RCC 7860 (cell line): ENCODE measurements at regions not wholly inside any gene's neighbourhood (a gene's known extent, or its start where the extent isn't known, plus 50 kb on each side); places are given as distances from the start of the nearest gene placed in this dataset.
A peak's percentile ranks its signal among the peaks of the same experiment; 100 is the strongest.

Experiments used
- DNase-seq: peaks from one replicate; pipeline ENCODE4 v3.0.0-alpha.2; 2015; ENCODE audit warnings: low spot score
- FAIRE-seq: peaks from 2 replicates; lab custom pipeline; 2012; peaks lifted over from hg19 to GRCh38; lab: Jason Lieb, UNC

- DNase-seq (no peak), FAIRE-seq (no peak)
These were observed 1105.2 kb upstream of the ZEB2 start for GRCh38 chr2:145625111-145625510.

- peak; percentile 79 for DNase-seq
- FAIRE-seq = peak; percentile 96
These were observed 1103.2 kb upstream of the ZEB2 start for GRCh38 chr2:145623136-145623535.

- FAIRE-seq (no peak), DNase-seq (peak; percentile 36)
These were observed 1102.4 kb upstream of the ZEB2 start for GRCh38 chr2:145622285-145622684.

- peak; percentile 95 for FAIRE-seq
- peak; percentile 74 for DNase-seq
These were observed 1098.0 kb upstream of the ZEB2 start for GRCh38 chr2:145617906-145618305.

GRCh38 chr2:145617420-145617819 is 1097.5 kb upstream of the ZEB2 start:
- DNase-seq = no peak
- no peak for FAIRE-seq

GRCh38 chr2:145615626-145616025 is 1095.7 kb upstream of the ZEB2 start:
- DNase-seq (no peak), FAIRE-seq (no peak)

- DNase-seq = no peak
- FAIRE-seq = no peak
These were observed 1090.0 kb upstream of the ZEB2 start for GRCh38 chr2:145609951-145610350.

- FAIRE-seq = no peak
- DNase-seq = no peak
These were observed 1081.5 kb upstream of the ZEB2 start for GRCh38 chr2:145601361-145601925.

GRCh38 chr2:145600811-145601210 is 1080.9 kb upstream of the ZEB2 start:
- DNase-seq = no peak
- FAIRE-seq = no peak

- no peak for FAIRE-seq
- DNase-seq = no peak
These were observed 1079.8 kb upstream of the ZEB2 start for GRCh38 chr2:145599756-145600155.

- FAIRE-seq = peak; percentile 53
These were observed 1078.5 kb upstream of the ZEB2 start for GRCh38 chr2:145598434-145598833.

GRCh38 chr2:145597809-145598208 is 1077.9 kb upstream of the ZEB2 start:
- FAIRE-seq (no peak), DNase-seq (no peak)

More at GRCh38 chr2:145598434-145598833, 1078.5 kb upstream of the ZEB2 start:
- DNase-seq = peak; percentile 70

GRCh38 chr2:145597006-145597405 is 1077.1 kb upstream of the ZEB2 start:
- FAIRE-seq = no peak
- DNase-seq = no peak

GRCh38 chr2:145596416-145596815 is 1076.5 kb upstream of the ZEB2 start:
- DNase-seq = no peak
- no peak for FAIRE-seq

- FAIRE-seq (peak; percentile 62), DNase-seq (peak; percentile 58)
These were observed 1075.4 kb upstream of the ZEB2 start for GRCh38 chr2:145595296-145595695.

- peak; percentile 89 for FAIRE-seq
These were observed 1074.2 kb upstream of the ZEB2 start for GRCh38 chr2:145593991-145594614.

GRCh38 chr2:145593280-145593679 is 1073.4 kb upstream of the ZEB2 start:
- FAIRE-seq = no peak
- no peak for DNase-seq

More at GRCh38 chr2:145593991-145594614, 1074.2 kb upstream of the ZEB2 start:
- DNase-seq = peak; percentile 87

GRCh38 chr2:145592361-145592760 is 1072.4 kb upstream of the ZEB2 start:
- FAIRE-seq (no peak), DNase-seq (no peak)

- no peak for FAIRE-seq
- DNase-seq = no peak
These were observed 1071.3 kb upstream of the ZEB2 start for GRCh38 chr2:145591109-145591809.

- no peak for FAIRE-seq
- DNase-seq = no peak
These were observed 1068.0 kb upstream of the ZEB2 start for GRCh38 chr2:145587922-145588321.

GRCh38 chr2:145584353-145584752 is 1064.4 kb upstream of the ZEB2 start:
- FAIRE-seq (no peak), DNase-seq (no peak)

- FAIRE-seq = no peak
- no peak for DNase-seq
These were observed 1053.7 kb upstream of the ZEB2 start for GRCh38 chr2:145573608-145574007.
